ENCODE measurements at regions not wholly inside any gene's neighbourhood (a gene's known extent, or its start where the extent isn't known, plus 50 kb on each side); places are given as distances from the start of the nearest gene placed in this dataset.

GRCh38 chr1:106793651-106794050 is 262.8 kb upstream of the PRMT6 start:
- TF ChIP-seq, protein P1, sequence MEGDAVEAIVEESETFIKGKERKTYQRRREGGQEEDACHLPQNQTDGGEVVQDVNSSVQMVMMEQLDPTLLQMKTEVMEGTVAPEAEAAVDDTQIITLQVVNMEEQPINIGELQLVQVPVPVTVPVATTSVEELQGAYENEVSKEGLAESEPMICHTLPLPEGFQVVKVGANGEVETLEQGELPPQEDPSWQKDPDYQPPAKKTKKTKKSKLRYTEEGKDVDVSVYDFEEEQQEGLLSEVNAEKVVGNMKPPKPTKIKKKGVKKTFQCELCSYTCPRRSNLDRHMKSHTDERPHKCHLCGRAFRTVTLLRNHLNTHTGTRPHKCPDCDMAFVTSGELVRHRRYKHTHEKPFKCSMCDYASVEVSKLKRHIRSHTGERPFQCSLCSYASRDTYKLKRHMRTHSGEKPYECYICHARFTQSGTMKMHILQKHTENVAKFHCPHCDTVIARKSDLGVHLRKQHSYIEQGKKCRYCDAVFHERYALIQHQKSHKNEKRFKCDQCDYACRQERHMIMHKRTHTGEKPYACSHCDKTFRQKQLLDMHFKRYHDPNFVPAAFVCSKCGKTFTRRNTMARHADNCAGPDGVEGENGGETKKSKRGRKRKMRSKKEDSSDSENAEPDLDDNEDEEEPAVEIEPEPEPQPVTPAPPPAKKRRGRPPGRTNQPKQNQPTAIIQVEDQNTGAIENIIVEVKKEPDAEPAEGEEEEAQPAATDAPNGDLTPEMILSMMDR (conservative IDR thresholded peaks at IDR 0.05; ENCODE audit: low read depth, low read length), result no peak
- no peak for TF ChIP-seq EZH2 (IDR thresholded peaks at IDR 0.05; ENCODE audit: borderline replicate concordance, low read depth, low read length, poor library complexity, severe bottlenecking)

Data from A673 (cell line).